ENCODE measurements at regions not wholly inside any gene's neighbourhood (a gene's known extent, or its start where the extent isn't known, plus 50 kb on each side); places are given as distances from the start of the nearest gene placed in this dataset.
A peak's percentile ranks its signal among the peaks of the same experiment; 100 is the strongest.
"Not testable (repeated sequence)": the region's sequence is repeated elsewhere in the genome, so short reads cannot be mapped to it uniquely, and the experiment has no call there.

GRCh38 chr11:71153005-71153390 lies 99.4 kb downstream of the SHANK2 start:
- no peak for DNase-seq (ENCODE audit: low spot score)

GRCh38 chr11:71152312-71153004 lies 99.9 kb downstream of the SHANK2 start:
- not testable (repeated sequence) for DNase-seq (ENCODE audit: low spot score)

GRCh38 chr11:71151561-71151960 lies 100.8 kb downstream of the SHANK2 start:
- DNase-seq (ENCODE audit: low spot score), result no peak

- no peak for DNase-seq (ENCODE audit: low spot score)
These were observed 101.5 kb downstream of the SHANK2 start for GRCh38 chr11:71150859-71151258.

- DNase-seq (ENCODE audit: low spot score), result no peak
These were observed 103.7 kb downstream of the SHANK2 start for GRCh38 chr11:71148716-71149115.

GRCh38 chr11:71147331-71147730 lies 105.0 kb downstream of the SHANK2 start:
- DNase-seq (ENCODE audit: low spot score), result no peak

- no peak for DNase-seq (ENCODE audit: low spot score)
These were observed 105.5 kb downstream of the SHANK2 start for GRCh38 chr11:71146846-71147245.

- DNase-seq (ENCODE audit: low spot score), result no peak
These were observed 106.2 kb downstream of the SHANK2 start for GRCh38 chr11:71145988-71146824.

GRCh38 chr11:71145368-71145767 lies 107.0 kb downstream of the SHANK2 start:
- DNase-seq (ENCODE audit: low spot score), result no peak

- no peak for DNase-seq (ENCODE audit: low spot score)
These were observed 107.6 kb downstream of the SHANK2 start for GRCh38 chr11:71144736-71145135.

- DNase-seq (ENCODE audit: low spot score), result no peak
These were observed 108.4 kb downstream of the SHANK2 start for GRCh38 chr11:71144010-71144409.

GRCh38 chr11:71140206-71140919 lies 112.0 kb downstream of the SHANK2 start:
- no peak for DNase-seq (ENCODE audit: low spot score)

GRCh38 chr11:71139516-71140205 lies 112.7 kb downstream of the SHANK2 start:
- no peak for DNase-seq (ENCODE audit: low spot score)

GRCh38 chr11:71138737-71139425 lies 113.5 kb downstream of the SHANK2 start:
- DNase-seq (ENCODE audit: low spot score), result no peak

- no peak for DNase-seq (ENCODE audit: low spot score)
These were observed 115.0 kb downstream of the SHANK2 start for GRCh38 chr11:71137376-71137775.

- DNase-seq (ENCODE audit: low spot score), result no peak
These were observed 116.1 kb downstream of the SHANK2 start for GRCh38 chr11:71136095-71136845.

- no peak for DNase-seq (ENCODE audit: low spot score)
These were observed 117.3 kb downstream of the SHANK2 start for GRCh38 chr11:71135112-71135511.

GRCh38 chr11:71133946-71134345 lies 118.4 kb downstream of the SHANK2 start:
- no peak for DNase-seq (ENCODE audit: low spot score)

GRCh38 chr11:71131861-71132260 lies 120.5 kb downstream of the SHANK2 start:
- peak; percentile 82 for DNase-seq (ENCODE audit: low spot score)

- no peak for DNase-seq (ENCODE audit: low spot score)
These were observed 122.3 kb downstream of the SHANK2 start for GRCh38 chr11:71130106-71130505.

- no peak for DNase-seq (ENCODE audit: low spot score)
These were observed 122.8 kb downstream of the SHANK2 start for GRCh38 chr11:71129624-71130023.
